Breast epithelium (tissue), 4 donors: ENCODE measurements at regions not wholly inside any gene's neighbourhood (a gene's known extent, or its start where the extent isn't known, plus 50 kb on each side); places are given as distances from the start of the nearest gene placed in this dataset.

Experiments used
- DNase-seq, 2 donors: peaks; one replicate each; pipeline ENCODE4 v3.0.0-alpha.2; 2019; ENCODE audit warnings: low spot score in 2 of 2
- H3K27ac ChIP-seq, 2 donors: fragments of 200-600 bp; sonication (generic) in 1 of 2; one replicate each; pipeline ENCODE4 v1.5.1; 2016 to 2019; ENCODE audit warnings: mild to moderate bottlenecking in 1 of 2
- H3K27me3 ChIP-seq, 2 donors: fragments of 200-600 bp; sonication (generic) in 1 of 2; one replicate each; pipeline versions ENCODE4 v1.5.1 to v1.6.0; 2017 to 2019; ENCODE audit warnings: control low read depth in 1 of 2, mild to moderate bottlenecking in 1 of 2
- H3K36me3 ChIP-seq: fragments of 200-600 bp; one replicate; pipeline ENCODE4 v1.5.1; 2019
- H3K4me1 ChIP-seq, 2 donors: fragments of 200-600 bp; sonication (generic); one replicate each; pipeline ENCODE4 v1.5.1; 2016 to 2019; ENCODE audit warnings: control low read depth in 1 of 2
- H3K4me3 ChIP-seq, 3 donors: fragments of 200-600 bp; sonication (generic); 1 replicate in 2 of 3; 2 replicates in 1 of 3; pipeline ENCODE4 v1.5.1; 2016 to 2019; ENCODE audit warnings: mild to moderate bottlenecking in 3 of 3, moderate library complexity in 2 of 3
- H3K9me3 ChIP-seq, 2 donors: fragments of 200-600 bp; sonication (generic) in 1 of 2; one replicate each; pipeline ENCODE4 v1.5.1; 2016 to 2019; ENCODE audit warnings: control low read depth in 1 of 2
- CTCF ChIP-seq, 3 donors: fragments of 450-650 bp; IDR thresholded peaks; one replicate each; pipeline ENCODE4 v1.5.1; 2016 to 2017; ENCODE audit warnings: antibody characterized with exemption in 3 of 3, mild to moderate bottlenecking in 3 of 3, moderate library complexity in 3 of 3
- POLR2A ChIP-seq: fragments of 450-650 bp; IDR thresholded peaks from one replicate; pipeline ENCODE4 v1.6.1; 2016; ENCODE audit warnings: antibody characterized with exemption, mild to moderate bottlenecking, moderate library complexity
- POLR2AphosphoS5 ChIP-seq, 3 donors: sonication (generic); formaldehyde crosslinking; IDR thresholded peaks; one replicate each; pipeline ENCODE4 v1.6.1; 2017; ENCODE audit warnings: antibody characterized with exemption in 3 of 3
- intact Hi-C: fragments of 100-400 bp; cut with DNase I; formaldehyde crosslinking; loops from one replicate; pipeline ENCODE4 v1.15.1; 2023; ENCODE audit warnings: low total_unique reads

- intact Hi-C loops, result no loop called here
- no peak for TF ChIP-seq POLR2A
- TF ChIP-seq POLR2AphosphoS5 (IDR thresholded peaks at IDR 0.05), result no peak
- no peak for TF ChIP-seq CTCF (IDR thresholded peaks at IDR 0.05)
- peaks cover 4 to 15% of the 10 kb centered on the region in 2 donors for H3K9me3 ChIP-seq
These were observed 240.5 kb upstream of the CHAC2 start for GRCh38 chr2:53527056-53527455.

GRCh38 chr2:53519918-53520841 is 247.4 kb upstream of the CHAC2 start:
- Histone ChIP-seq H3K27me3 (no peaks in the 10 kb centered on the region), H3K36me3 (no peaks in the 10 kb centered on the region), H3K4me3 (no peak overlapping the region), H3K27ac (no peak overlapping the region), H3K9me3 (no peaks in the 10 kb centered on the region), H3K4me1 (no peaks in the 10 kb centered on the region)
- intact Hi-C loops, result no loop called here
- no peak for DNase-seq
- TF ChIP-seq POLR2AphosphoS5 (IDR thresholded peaks at IDR 0.05) (no peak), POLR2A (no peak), CTCF (IDR thresholded peaks at IDR 0.05) (no peak)

More at GRCh38 chr2:53527056-53527455, 240.5 kb upstream of the CHAC2 start:
- no peaks in the 10 kb centered on the region for H3K4me1 ChIP-seq
- H3K27me3 ChIP-seq, result no peaks in the 10 kb centered on the region
- no peak overlapping the region for H3K27ac ChIP-seq
- DNase-seq, result no peak
- no peaks in the 10 kb centered on the region for H3K36me3 ChIP-seq
- H3K4me3 ChIP-seq, result no peak overlapping the region

GRCh38 chr2:53517406-53517805 is 250.2 kb upstream of the CHAC2 start:
- H3K36me3 ChIP-seq, result no peaks in the 10 kb centered on the region
- DNase-seq, result no peak
- no peaks in the 10 kb centered on the region for H3K9me3 ChIP-seq
- no peak overlapping the region for H3K27ac ChIP-seq
- intact Hi-C loops, result no loop called here
- no peaks in the 10 kb centered on the region for H3K27me3 ChIP-seq
- no peak overlapping the region for H3K4me3 ChIP-seq
- H3K4me1 ChIP-seq, result no peaks in the 10 kb centered on the region
- TF ChIP-seq POLR2AphosphoS5 (IDR thresholded peaks at IDR 0.05), result no peak
- no peak for TF ChIP-seq POLR2A
- TF ChIP-seq CTCF (IDR thresholded peaks at IDR 0.05), result no peak

GRCh38 chr2:53516650-53517049 is 251.0 kb upstream of the CHAC2 start:
- no peak for TF ChIP-seq POLR2A
- no peak for TF ChIP-seq POLR2AphosphoS5 (IDR thresholded peaks at IDR 0.05)
- no peak for TF ChIP-seq CTCF (IDR thresholded peaks at IDR 0.05)
- Histone ChIP-seq H3K9me3 (no peaks in the 10 kb centered on the region), H3K27me3 (no peaks in the 10 kb centered on the region), H3K4me1 (no peaks in the 10 kb centered on the region), H3K27ac (no peak overlapping the region), H3K36me3 (no peaks in the 10 kb centered on the region), H3K4me3 (no peak overlapping the region)
- DNase-seq, result no peak
- intact Hi-C loops, result no loop called here

GRCh38 chr2:53515435-53516332 is 251.9 kb upstream of the CHAC2 start:
- Histone ChIP-seq H3K4me3 (no peak overlapping the region), H3K36me3 (no peaks in the 10 kb centered on the region), H3K4me1 (no peaks in the 10 kb centered on the region), H3K27ac (no peak overlapping the region), H3K9me3 (no peaks in the 10 kb centered on the region), H3K27me3 (no peaks in the 10 kb centered on the region)
- no peak for DNase-seq
- TF ChIP-seq CTCF (IDR thresholded peaks at IDR 0.05) (no peak), POLR2A (no peak), POLR2AphosphoS5 (IDR thresholded peaks at IDR 0.05) (no peak)
- intact Hi-C loops, result no loop called here
